OCI-LY1 (cell line): ENCODE measurements at regions not wholly inside any gene's neighbourhood (a gene's known extent, or its start where the extent isn't known, plus 50 kb on each side); places are given as distances from the start of the nearest gene placed in this dataset.

ENCODE experiments used
- H2AFZ ChIP-seq: fragments of 200-600 bp; sonication (generic), shearing (Covaris generic); 2 replicates; pipeline ENCODE4 v1.6.0; 2014; ENCODE audit warnings: antibody characterized with exemption, mild to moderate bottlenecking, low read length
- H3F3A ChIP-seq: fragments of 200-600 bp; sonication (generic), shearing (Covaris generic); 2 replicates; pipeline ENCODE4 v1.6.0; 2014; ENCODE audit warnings: mild to moderate bottlenecking, antibody characterized with exemption, low read length, moderate library complexity; ENCODE audit not compliant: insufficient read depth
- H3K27ac ChIP-seq: fragments of 200-600 bp; sonication (generic); 2 replicates; pipeline ENCODE4 v1.5.1; 2014; ENCODE audit warnings: low read length, mixed run types, mild to moderate bottlenecking, low read depth; ENCODE audit not compliant: poor library complexity, severe bottlenecking
- H3K27me3 ChIP-seq: fragments of 200-600 bp; sonication (generic); 2 replicates; pipeline ENCODE4 v1.6.0; 2014; ENCODE audit warnings: antibody characterized with exemption, mild to moderate bottlenecking, low read length, moderate library complexity; ENCODE audit not compliant: insufficient read depth
- H3K36me3 ChIP-seq: fragments of 200-600 bp; sonication (generic); 2 replicates; pipeline ENCODE4 v1.6.1; 2014; ENCODE audit warnings: mild to moderate bottlenecking, antibody characterized with exemption, low read length, moderate library complexity, mixed read lengths; ENCODE audit not compliant: insufficient read depth
- H3K4me1 ChIP-seq: fragments of 200-600 bp; sonication (generic); 2 replicates; pipeline ENCODE4 v1.5.1; 2014; ENCODE audit warnings: mild to moderate bottlenecking, low read length, moderate library complexity; ENCODE audit not compliant: insufficient read depth, severe bottlenecking
- H3K4me2 ChIP-seq: fragments of 200-600 bp; sonication (generic), shearing (Covaris generic); 2 replicates; pipeline ENCODE4 v1.6.1; 2014; ENCODE audit warnings: low read length
- H3K4me3 ChIP-seq: fragments of 200-600 bp; sonication (generic); 2 replicates; pipeline ENCODE4 v1.5.1; 2014; ENCODE audit warnings: low read length, low read depth, mild to moderate bottlenecking, mixed read lengths; ENCODE audit not compliant: poor library complexity, severe bottlenecking
- H3K79me2 ChIP-seq: fragments of 200-600 bp; shearing (Covaris generic); 2 replicates; pipeline ENCODE4 v1.6.1; 2016; ENCODE audit warnings: mixed run types, low read length, mixed read lengths; ENCODE audit not compliant: insufficient read depth
- H3K9ac ChIP-seq: fragments of 200-600 bp; sonication (generic), shearing (Covaris generic); 2 replicates; pipeline ENCODE4 v1.6.1; 2014; ENCODE audit warnings: mild to moderate bottlenecking, low read length, mixed read lengths
- H3K9me2 ChIP-seq: fragments of 200-600 bp; sonication (generic), shearing (Covaris generic); 2 replicates; pipeline ENCODE4 v1.6.1; 2014; ENCODE audit warnings: low read depth, mild to moderate bottlenecking, low read length, mixed read lengths
- H3K9me3 ChIP-seq: fragments of 200-600 bp; shearing (Covaris generic); 2 replicates; pipeline ENCODE4 v1.6.1; 2014; ENCODE audit warnings: low read length, mixed read lengths
- H4K20me1 ChIP-seq: fragments of 200-600 bp; sonication (generic), shearing (Covaris generic); 2 replicates; pipeline ENCODE4 v1.6.0; 2016; ENCODE audit warnings: mild to moderate bottlenecking, low read length; ENCODE audit not compliant: insufficient read depth
- CTCF ChIP-seq: fragments of 200-600 bp; sonication (generic), shearing (Covaris generic); IDR thresholded peaks from 2 replicates; pipeline ENCODE4 v1.5.1; 2017; ENCODE audit warnings: mild to moderate bottlenecking, antibody characterized with exemption, low read length, moderate library complexity, mixed read lengths
- EZH2 ChIP-seq: fragments of 200-600 bp; sonication (generic), shearing (Covaris generic); IDR thresholded peaks from 2 replicates; pipeline ENCODE4 v1.8.0; 2017; ENCODE audit warnings: borderline replicate concordance, mixed run types, mild to moderate bottlenecking, antibody characterized with exemption, low read length, moderate library complexity, mixed read lengths

- Histone ChIP-seq H3K9ac (no peak overlapping the region), H3K4me3 (no peak overlapping the region), H3K79me2 (no peaks in the 10 kb centered on the region), H2AFZ (no peak overlapping the region), H3K4me1 (no peaks in the 10 kb centered on the region), H3K27ac (no peak overlapping the region), H3F3A (no peaks in the 10 kb centered on the region), H3K4me2 (no peak overlapping the region), H4K20me1 (no peaks in the 10 kb centered on the region), H3K9me2 (no peaks in the 10 kb centered on the region), H3K36me3 (no peaks in the 10 kb centered on the region), H3K9me3 (no peaks in the 10 kb centered on the region), H3K27me3 (0 out of 2 replicates have a peak, but pooled peaks cover 5% of the 10 kb centered on the region)
- TF ChIP-seq CTCF (no peak), EZH2 (no peak)
These were observed 374.2 kb downstream of the PREX1 start for GRCh38 chr20:48453477-48454093.

- H3K79me2 ChIP-seq, result no peaks in the 10 kb centered on the region
- no peaks in the 10 kb centered on the region for H3K9me3 ChIP-seq
- H3K27me3 ChIP-seq, result 0 out of 2 replicates have a peak, but pooled peaks cover 5% of the 10 kb centered on the region
- H3K9ac ChIP-seq, result no peak overlapping the region
- H3K4me2 ChIP-seq, result no peak overlapping the region
- H3F3A ChIP-seq, result no peaks in the 10 kb centered on the region
- H3K9me2 ChIP-seq, result no peaks in the 10 kb centered on the region
- TF ChIP-seq EZH2, result no peak
- TF ChIP-seq CTCF, result no peak
- H3K27ac ChIP-seq, result no peak overlapping the region
- no peaks in the 10 kb centered on the region for H4K20me1 ChIP-seq
- H2AFZ ChIP-seq, result no peak overlapping the region
- H3K4me3 ChIP-seq, result no peak overlapping the region
- no peaks in the 10 kb centered on the region for H3K4me1 ChIP-seq
- H3K36me3 ChIP-seq, result no peaks in the 10 kb centered on the region
These were observed 376.4 kb downstream of the PREX1 start for GRCh38 chr20:48451401-48451800.

GRCh38 chr20:48448666-48449600 is 378.9 kb downstream of the PREX1 start:
- Histone ChIP-seq H3F3A (no peaks in the 10 kb centered on the region), H3K27ac (no peak overlapping the region), H4K20me1 (no peaks in the 10 kb centered on the region), H3K9ac (no peak overlapping the region), H3K9me2 (no peaks in the 10 kb centered on the region), H3K79me2 (no peaks in the 10 kb centered on the region), H3K4me3 (no peak overlapping the region), H2AFZ (no peak overlapping the region), H3K4me1 (no peaks in the 10 kb centered on the region), H3K9me3 (no peaks in the 10 kb centered on the region), H3K27me3 (0 out of 2 replicates have a peak, but pooled peaks cover 5% of the 10 kb centered on the region), H3K4me2 (no peak overlapping the region), H3K36me3 (no peaks in the 10 kb centered on the region)
- TF ChIP-seq CTCF (no peak), EZH2 (no peak)
